H1 (cell line): ENCODE measurements at regions not wholly inside any gene's neighbourhood (a gene's known extent, or its start where the extent isn't known, plus 50 kb on each side); places are given as distances from the start of the nearest gene placed in this dataset.

ENCODE experiments used
- CTCF ChIA-PET: fragments of 300-600 bp; sonication (Branson Sonifier 250); formaldehyde crosslinking; loops from one replicate; lab custom pipeline; 2021; ENCODE audit not compliant: partially characterized antibody; lab: Charles Lee
- POLR2A ChIA-PET: fragments of 300-600 bp; sonication (Branson Sonifier 250); formaldehyde crosslinking; loops from one replicate; lab custom pipeline; 2021; ENCODE audit warnings: inconsistent platforms; ENCODE audit not compliant: partially characterized antibody; lab: Charles Lee
- DNase-seq, 2 experiments: peaks; one replicate each; pipeline versions ENCODE4 v3.0.0 to v3.0.0-alpha.2; 2010 to 2022; ENCODE audit warnings: low spot score in 2 of 2, low read depth in 1 of 2, mixed read lengths in 1 of 2
- FAIRE-seq: peaks from 2 replicates; lab custom pipeline; 2011; peaks lifted over from hg19 to GRCh38; lab: Jason Lieb, UNC
- H2AFZ ChIP-seq: 2 replicates; pipeline ENCODE4 v1.8.1; 2012; ENCODE audit warnings: low read length, inconsistent platforms
- H2AK5ac ChIP-seq: 2 replicates; pipeline ENCODE4 v1.6.1; 2013; ENCODE audit warnings: low read depth, low read length
- H2BK120ac ChIP-seq: replicated peaks from 2 replicates; pipeline ENCODE3; 2013; ENCODE audit warnings: low read depth, low read length, inconsistent platforms
- H2BK12ac ChIP-seq: 2 replicates; pipeline ENCODE4 v1.6.1; 2013; ENCODE audit warnings: low read depth, low read length
- H2BK15ac ChIP-seq: 2 replicates; pipeline ENCODE4 v1.6.1; 2013; ENCODE audit warnings: low read length
- H2BK20ac ChIP-seq: 2 replicates; pipeline ENCODE4 v1.6.1; 2013; ENCODE audit warnings: low read length
- H2BK5ac ChIP-seq: 2 replicates; pipeline ENCODE4 v1.6.1; 2013; ENCODE audit warnings: low read depth, low read length
- H3K14ac ChIP-seq: 2 replicates; pipeline ENCODE4 v1.6.1; 2013; ENCODE audit warnings: inconsistent platforms; ENCODE audit not compliant: insufficient read length
- H3K18ac ChIP-seq: 2 replicates; pipeline ENCODE4 v1.6.1; 2013; ENCODE audit warnings: low read length; ENCODE audit errors: extremely low read depth
- H3K23ac ChIP-seq: 2 replicates; pipeline ENCODE4 v1.6.1; 2013; ENCODE audit warnings: inconsistent platforms; ENCODE audit not compliant: insufficient read length
- H3K23me2 ChIP-seq: 2 replicates; pipeline ENCODE4 v1.6.1; 2013; ENCODE audit warnings: low read depth, low read length
- H3K27ac ChIP-seq: 2 replicates; pipeline ENCODE4 v1.6.1; 2011; ENCODE audit warnings: low read depth, low read length, inconsistent platforms
- H3K27me3 ChIP-seq, 4 experiments: replicated peaks in 1 of 4; 1 replicate in 1 of 4; 2 replicates in 3 of 4; pipeline versions ENCODE4 v1.6.1 to v1.8.1; 2011 to 2013; ENCODE audit warnings: low read length in 3 of 4, mild to moderate bottlenecking in 3 of 4, inconsistent platforms in 2 of 4, mixed read lengths in 2 of 4, moderate library complexity in 1 of 4; ENCODE audit not compliant: control insufficient read depth in 3 of 4, insufficient read depth in 3 of 4; ENCODE audit errors: extremely low read depth in 1 of 4
- H3K36me3 ChIP-seq, 4 experiments: 2 replicates each; pipeline versions ENCODE4 v1.6.1 to v1.8.1; 2011 to 2013; ENCODE audit warnings: mild to moderate bottlenecking in 4 of 4, low read length in 3 of 4, moderate library complexity in 2 of 4, control low read depth in 1 of 4, inconsistent platforms in 1 of 4; ENCODE audit not compliant: insufficient read depth in 4 of 4, control insufficient read depth in 2 of 4
- H3K4ac ChIP-seq: replicated peaks from 2 replicates; pipeline ENCODE3; 2013; ENCODE audit warnings: low read length, low read depth, mixed read lengths, inconsistent platforms; ENCODE audit not compliant: insufficient read length
- H3K4me1 ChIP-seq, 4 experiments: replicated peaks in 1 of 4; 1 replicate in 1 of 4; 2 replicates in 3 of 4; pipeline versions ENCODE4 v1.6.1 to v1.8.1; 2011 to 2013; ENCODE audit warnings: low read length in 3 of 4, inconsistent platforms in 2 of 4, mixed read lengths in 1 of 4; ENCODE audit not compliant: insufficient read depth in 4 of 4, control insufficient read depth in 3 of 4
- H3K4me2 ChIP-seq, 2 experiments: 2 replicates each; pipeline versions ENCODE4 v1.6.1 to v1.8.1; 2011 to 2013; ENCODE audit warnings: low read depth in 2 of 2, low read length in 2 of 2, control low read depth in 1 of 2, inconsistent platforms in 1 of 2, mild to moderate bottlenecking in 1 of 2; ENCODE audit not compliant: insufficient read depth in 1 of 2
- H3K4me3 ChIP-seq, 4 experiments: fragments of 200-600, 300-600 bp in 1 of 4; sonication (generic), shearing (Covaris generic), sonication (Bioruptor Twin) in 1 of 4; 2 replicates each; pipeline versions ENCODE4 v1.5.1 to v1.8.1; 2011 to 2016; ENCODE audit warnings: low read length in 4 of 4, low read depth in 3 of 4, control low read depth in 2 of 4, inconsistent platforms in 2 of 4, mild to moderate bottlenecking in 2 of 4, mixed read lengths in 1 of 4, moderate library complexity in 1 of 4; ENCODE audit not compliant: insufficient read depth in 2 of 4; ENCODE audit errors: extremely low read depth in 1 of 4
- H3K56ac ChIP-seq: replicated peaks from 2 replicates; pipeline ENCODE3; 2013; ENCODE audit warnings: low read depth, mild to moderate bottlenecking, mixed read lengths, low read length, inconsistent platforms; ENCODE audit not compliant: insufficient read length
- H3K79me1 ChIP-seq: 2 replicates; pipeline ENCODE4 v1.6.1; 2013; ENCODE audit warnings: low read depth, low read length, control low read depth
- H3K79me2 ChIP-seq, 2 experiments: 2 replicates each; pipeline versions ENCODE4 v1.6.1 to v1.8.1; 2012 to 2013; ENCODE audit warnings: low read length in 2 of 2, mild to moderate bottlenecking in 2 of 2, inconsistent platforms in 1 of 2; ENCODE audit not compliant: insufficient read depth in 2 of 2, control insufficient read depth in 1 of 2
- H3K9ac ChIP-seq, 4 experiments: replicated peaks in 1 of 4; 1 replicate in 1 of 4; 2 replicates in 3 of 4; pipeline versions ENCODE4 v1.6.1 to v1.8.1; 2011 to 2013; ENCODE audit warnings: low read depth in 3 of 4, low read length in 3 of 4, control low read depth in 2 of 4, mild to moderate bottlenecking in 2 of 4, moderate library complexity in 2 of 4, inconsistent platforms in 1 of 4; ENCODE audit errors: extremely low read depth in 1 of 4
- H3K9me3 ChIP-seq, 2 experiments: 2 replicates each; pipeline versions ENCODE4 v1.6.1 to v1.8.1; 2012 to 2013; ENCODE audit warnings: mild to moderate bottlenecking in 2 of 2, moderate library complexity in 2 of 2, control low read depth in 1 of 2, inconsistent platforms in 1 of 2, low read depth in 1 of 2, low read length in 1 of 2, mixed read lengths in 1 of 2; ENCODE audit not compliant: insufficient read depth in 2 of 2
- H4K20me1 ChIP-seq, 2 experiments: replicated peaks in 1 of 2; 2 replicates each; pipeline versions ENCODE3 to v1.8.1; 2011 to 2013; ENCODE audit warnings: inconsistent platforms in 2 of 2, low read length in 2 of 2, mild to moderate bottlenecking in 1 of 2; ENCODE audit not compliant: insufficient read depth in 2 of 2, control insufficient read depth in 1 of 2
- H4K5ac ChIP-seq: 2 replicates; pipeline ENCODE4 v1.6.1; 2013; ENCODE audit warnings: low read length, low read depth, mixed read lengths, inconsistent platforms; ENCODE audit not compliant: insufficient read length
- H4K8ac ChIP-seq: 2 replicates; pipeline ENCODE4 v1.8.0; 2013; ENCODE audit warnings: mild to moderate bottlenecking, moderate library complexity, low read length, inconsistent platforms; ENCODE audit not compliant: insufficient read depth; ENCODE audit errors: extremely low read depth
- H4K91ac ChIP-seq: replicated peaks from 2 replicates; pipeline ENCODE3; 2013; ENCODE audit warnings: low read length, mixed read lengths, inconsistent platforms; ENCODE audit not compliant: insufficient read length
- BRCA1 ChIP-seq: IDR thresholded peaks from 2 replicates; pipeline ENCODE4 v1.6.1; 2012; ENCODE audit warnings: low read depth, low read length, improper control_type of control experiment
- CBX5 ChIP-seq: fragments of 300-800, 300-1000 bp; sonication (generic); IDR thresholded peaks from 2 replicates; pipeline ENCODE4 v1.7.1; 2016; ENCODE audit warnings: antibody characterized with exemption, low read length, low read depth
- CEBPB ChIP-seq: IDR thresholded peaks from 2 replicates; pipeline ENCODE4 v1.6.1; 2012; ENCODE audit warnings: low read depth, low read length
- CHD1 ChIP-seq: IDR thresholded peaks from 2 replicates; pipeline ENCODE4 v1.6.1; 2012; ENCODE audit warnings: low read depth, low read length, improper control_type of control experiment
- CHD2 ChIP-seq: IDR thresholded peaks from 2 replicates; pipeline ENCODE4 v1.6.1; 2012; ENCODE audit warnings: low read length, improper control_type of control experiment
- KDM4A ChIP-seq: IDR thresholded peaks from one replicate; pipeline ENCODE4 v1.7.1; 2012; ENCODE audit warnings: low read depth, mild to moderate bottlenecking, moderate library complexity, low read length, inconsistent platforms; ENCODE audit not compliant: severe bottlenecking
- NANOG ChIP-seq: IDR thresholded peaks from 2 replicates; pipeline ENCODE4 v1.6.1; 2011; ENCODE audit warnings: low read length, low read depth, mild to moderate bottlenecking, inconsistent platforms; ENCODE audit not compliant: insufficient read depth, poor library complexity, severe bottlenecking
- PHF8 ChIP-seq: fragments of 200-600 bp; sonication (generic); conservative IDR thresholded peaks from 2 replicates; pipeline ENCODE4 v1.7.1; 2012; ENCODE audit warnings: low read depth, mild to moderate bottlenecking, inconsistent platforms, low read length, moderate library complexity
- POLR2A ChIP-seq, 2 experiments: IDR thresholded peaks; 1 replicate in 1 of 2; 2 replicates in 1 of 2; pipeline ENCODE4 v1.6.1; 2011; ENCODE audit warnings: low read depth in 2 of 2, low read length in 2 of 2, mild to moderate bottlenecking in 2 of 2; ENCODE audit errors: control extremely low read depth in 1 of 2
- POLR2AphosphoS5 ChIP-seq: IDR thresholded peaks from 2 replicates; pipeline ENCODE4 v1.6.1; 2011; ENCODE audit warnings: low read depth, low read length
- SIN3A ChIP-seq, 2 experiments: IDR thresholded peaks in 1 of 2; conservative IDR thresholded peaks in 1 of 2; 2 replicates each; pipeline ENCODE4 v1.6.1; 2011 to 2012; ENCODE audit warnings: low read length in 2 of 2, improper control_type of control experiment in 1 of 2, low read depth in 1 of 2, mild to moderate bottlenecking in 1 of 2
- SIRT6 ChIP-seq: IDR thresholded peaks from one replicate; pipeline ENCODE4 v1.7.1; 2012; ENCODE audit warnings: low read length, inconsistent platforms
- SIX5 ChIP-seq: IDR thresholded peaks from 2 replicates; pipeline ENCODE4 v1.6.1; 2011; ENCODE audit warnings: mild to moderate bottlenecking, low read depth, low read length
- YY1 ChIP-seq: IDR thresholded peaks from 2 replicates; pipeline ENCODE4 v1.6.1; 2011; ENCODE audit warnings: low read depth, mild to moderate bottlenecking, low read length
- WGBS, 2 experiments: shearing (Covaris generic) in 1 of 2; methylation state at CpG; one replicate each; pipeline versions ENCODE4 v1.1.6 to v1.1.7; 2013 to 2015; ENCODE audit warnings: low lambda C conversion rate in 2 of 2, mixed read lengths in 2 of 2, inconsistent platforms in 1 of 2, low coverage in 1 of 2, missing lambda C conversion rate in 1 of 2; ENCODE audit not compliant: insufficient replicate concordance in 2 of 2, insufficient coverage in 1 of 2, insufficient read length in 1 of 2; ENCODE audit errors: extremely low coverage in 1 of 2, missing lambda C conversion rate in 1 of 2; 5-methylcytosine and 5-hydroxymethylcytosine counted together

- DNase-seq (no peak), FAIRE-seq (no peak)
- no peaks in the 10 kb centered on the region; a peak in 2 of 7 replicates for H3K27me3 ChIP-seq
- H2BK12ac ChIP-seq = no peak overlapping the region
- no peaks in the 10 kb centered on the region for H3K9me3 ChIP-seq
- H4K20me1 ChIP-seq = no peaks in the 10 kb centered on the region
- H4K5ac ChIP-seq = no peak overlapping the region
- no peaks in the 10 kb centered on the region; a peak in 1 of 7 replicates for H3K4me1 ChIP-seq
- TF ChIP-seq CEBPB = no peak
- no peak for TF ChIP-seq SIRT6
- no peak for TF ChIP-seq PHF8
- TF ChIP-seq POLR2A (IDR thresholded peaks at IDR 0.05; ENCODE audit: control extremely low read depth in 1 of 2, low read depth in 2 of 2, low read length in 2 of 2) = no peak
- TF ChIP-seq POLR2AphosphoS5 = no peak
- no peak for TF ChIP-seq CHD1
- TF ChIP-seq SIX5 = no peak
- no peak for TF ChIP-seq YY1
- no peak for TF ChIP-seq BRCA1
- TF ChIP-seq SIN3A (conservative IDR thresholded peaks at IDR 0.05 in 1 of 2, IDR thresholded peaks at IDR 0.05 in 1 of 2; ENCODE audit: low read depth in 1 of 2, low read length in 2 of 2) = no peak
- no peak for TF ChIP-seq CHD2
- TF ChIP-seq CBX5 = no peak
- no peak for TF ChIP-seq KDM4A
- no peak for TF ChIP-seq NANOG
- H3K27ac ChIP-seq = no peak overlapping the region
- no peak overlapping the region for H2AK5ac ChIP-seq
- no peak overlapping the region for H2BK20ac ChIP-seq
- H3K4ac ChIP-seq = no peak overlapping the region
- no peaks in the 10 kb centered on the region for H3K23me2 ChIP-seq
- no peak overlapping the region for H4K8ac ChIP-seq
- no peak overlapping the region for H3K23ac ChIP-seq
- H3K14ac ChIP-seq = no peak overlapping the region
- no peak overlapping the region for H2BK15ac ChIP-seq
- no peak overlapping the region for H3K4me3 ChIP-seq
- H2BK120ac ChIP-seq = no peak overlapping the region
- no peaks in the 10 kb centered on the region for H3K36me3 ChIP-seq
- no peak overlapping the region for H3K18ac ChIP-seq
- H3K79me2 ChIP-seq = no peaks in the 10 kb centered on the region
- no peaks in the 10 kb centered on the region for H3K79me1 ChIP-seq
- WGBS, 2 experiments = 93% methylated on average over 3 of the region's 3 CpGs; no CpG with 5 or more reads in 1 of the 2 experiments
- H3K56ac ChIP-seq = no peak overlapping the region
- H2BK5ac ChIP-seq = no peak overlapping the region
- H3K4me2 ChIP-seq = no peak overlapping the region
- H3K9ac ChIP-seq = no peak overlapping the region
- ChIA-PET POLR2A (interaction anchor here (1.2 kb wide), 1 partner anchor 16 kb away, joined by 5 read pairs; no protein-coding TSS in a partner anchor), CTCF (interaction anchor here (0.6 to 1.3 kb wide), 3 partner anchors 9 to 17 kb away, joined by 3 to 7 read pairs (median 3); no protein-coding TSS in a partner anchor)
- H2AFZ ChIP-seq = no peak overlapping the region
- H4K91ac ChIP-seq = no peak overlapping the region
These were observed 176.3 kb downstream of the MACROH2A1 start for GRCh38 chr5:135222771-135223170.
